Breast epithelium (tissue), 4 donors: ENCODE measurements at regions not wholly inside any gene's neighbourhood (a gene's known extent, or its start where the extent isn't known, plus 50 kb on each side); places are given as distances from the start of the nearest gene placed in this dataset.

Source experiments
- DNase-seq, 2 donors: peaks; one replicate each; pipeline ENCODE4 v3.0.0-alpha.2; 2019; ENCODE audit warnings: low spot score in 2 of 2
- H3K27ac ChIP-seq, 2 donors: fragments of 200-600 bp; sonication (generic) in 1 of 2; one replicate each; pipeline ENCODE4 v1.5.1; 2016 to 2019; ENCODE audit warnings: mild to moderate bottlenecking in 1 of 2
- H3K27me3 ChIP-seq, 2 donors: fragments of 200-600 bp; sonication (generic) in 1 of 2; one replicate each; pipeline versions ENCODE4 v1.5.1 to v1.6.0; 2017 to 2019; ENCODE audit warnings: control low read depth in 1 of 2, mild to moderate bottlenecking in 1 of 2
- H3K36me3 ChIP-seq: fragments of 200-600 bp; one replicate; pipeline ENCODE4 v1.5.1; 2019
- H3K4me1 ChIP-seq, 2 donors: fragments of 200-600 bp; sonication (generic); one replicate each; pipeline ENCODE4 v1.5.1; 2016 to 2019; ENCODE audit warnings: control low read depth in 1 of 2
- H3K4me3 ChIP-seq, 3 donors: fragments of 200-600 bp; sonication (generic); 1 replicate in 2 of 3; 2 replicates in 1 of 3; pipeline ENCODE4 v1.5.1; 2016 to 2019; ENCODE audit warnings: mild to moderate bottlenecking in 3 of 3, moderate library complexity in 2 of 3
- H3K9me3 ChIP-seq, 2 donors: fragments of 200-600 bp; sonication (generic) in 1 of 2; one replicate each; pipeline ENCODE4 v1.5.1; 2016 to 2019; ENCODE audit warnings: control low read depth in 1 of 2
- CTCF ChIP-seq, 3 donors: fragments of 450-650 bp; IDR thresholded peaks; one replicate each; pipeline ENCODE4 v1.5.1; 2016 to 2017; ENCODE audit warnings: antibody characterized with exemption in 3 of 3, mild to moderate bottlenecking in 3 of 3, moderate library complexity in 3 of 3
- POLR2A ChIP-seq: fragments of 450-650 bp; IDR thresholded peaks from one replicate; pipeline ENCODE4 v1.6.1; 2016; ENCODE audit warnings: antibody characterized with exemption, mild to moderate bottlenecking, moderate library complexity
- POLR2AphosphoS5 ChIP-seq, 3 donors: sonication (generic); formaldehyde crosslinking; IDR thresholded peaks; one replicate each; pipeline ENCODE4 v1.6.1; 2017; ENCODE audit warnings: antibody characterized with exemption in 3 of 3
- intact Hi-C: fragments of 100-400 bp; cut with DNase I; formaldehyde crosslinking; loops from one replicate; pipeline ENCODE4 v1.15.1; 2023; ENCODE audit warnings: low total_unique reads

GRCh38 chr11:133713406-133713805 lies 131.9 kb downstream of the SPATA19 start:
- no peaks in the 10 kb centered on the region for H3K9me3 ChIP-seq
- TF ChIP-seq CTCF (IDR thresholded peaks at IDR 0.05), result no peak
- TF ChIP-seq POLR2A, result no peak
- no peak for TF ChIP-seq POLR2AphosphoS5 (IDR thresholded peaks at IDR 0.05)
- DNase-seq, result no peak
- no peak overlapping the region for H3K27ac ChIP-seq
- intact Hi-C loops, result no loop called here
- H3K27me3 ChIP-seq, result peaks cover 0 to 41% of the 10 kb centered on the region in 2 donors
- no peaks in the 10 kb centered on the region for H3K4me1 ChIP-seq
- no peak overlapping the region for H3K4me3 ChIP-seq
- no peaks in the 10 kb centered on the region for H3K36me3 ChIP-seq

- Histone ChIP-seq H3K27ac (no peak overlapping the region), H3K4me3 (no peak overlapping the region), H3K4me1 (no peaks in the 10 kb centered on the region), H3K9me3 (no peaks in the 10 kb centered on the region), H3K27me3 (peaks cover 0 to 37% of the 10 kb centered on the region in 2 donors), H3K36me3 (no peaks in the 10 kb centered on the region)
- TF ChIP-seq POLR2AphosphoS5 (IDR thresholded peaks at IDR 0.05), result no peak
- TF ChIP-seq CTCF (IDR thresholded peaks at IDR 0.05), result no peak
- no peak for TF ChIP-seq POLR2A
- DNase-seq, result no peak
- intact Hi-C loops, result no loop called here
These were observed 133.2 kb downstream of the SPATA19 start for GRCh38 chr11:133712051-133712560.

- peaks cover 0 to 31% of the 10 kb centered on the region in 2 donors for H3K27me3 ChIP-seq
- intact Hi-C loops, result no loop called here
- H3K36me3 ChIP-seq, result no peaks in the 10 kb centered on the region
- no peaks in the 10 kb centered on the region for H3K9me3 ChIP-seq
- no peak for DNase-seq
- no peaks in the 10 kb centered on the region for H3K4me1 ChIP-seq
- no peak overlapping the region for H3K27ac ChIP-seq
- no peak overlapping the region for H3K4me3 ChIP-seq
- no peak for TF ChIP-seq POLR2A
These were observed 133.8 kb downstream of the SPATA19 start for GRCh38 chr11:133711545-133711944.

- H3K36me3 ChIP-seq, result no peaks in the 10 kb centered on the region
- no peak overlapping the region for H3K27ac ChIP-seq
- TF ChIP-seq CTCF (IDR thresholded peaks at IDR 0.05), result no peak
- TF ChIP-seq POLR2A, result no peak
- no peak for TF ChIP-seq POLR2AphosphoS5 (IDR thresholded peaks at IDR 0.05)
- DNase-seq, result no peak
- H3K27me3 ChIP-seq, result peaks cover 0 to 31% of the 10 kb centered on the region in 2 donors
- H3K4me1 ChIP-seq, result no peaks in the 10 kb centered on the region
- H3K9me3 ChIP-seq, result no peaks in the 10 kb centered on the region
- H3K4me3 ChIP-seq, result no peak overlapping the region
- intact Hi-C loops, result no loop called here
These were observed 134.6 kb downstream of the SPATA19 start for GRCh38 chr11:133710681-133711240.

- TF ChIP-seq CTCF (IDR thresholded peaks at IDR 0.05), result no peak
- no peak for TF ChIP-seq POLR2A
- no peak for TF ChIP-seq POLR2AphosphoS5 (IDR thresholded peaks at IDR 0.05)
- H3K27me3 ChIP-seq, result peaks cover 0 to 30% of the 10 kb centered on the region in 2 donors
- no peak overlapping the region for H3K4me3 ChIP-seq
- no peak for DNase-seq
- H3K36me3 ChIP-seq, result no peaks in the 10 kb centered on the region
- H3K4me1 ChIP-seq, result no peaks in the 10 kb centered on the region
- no peak overlapping the region for H3K27ac ChIP-seq
- intact Hi-C loops, result no loop called here
- no peaks in the 10 kb centered on the region for H3K9me3 ChIP-seq
These were observed 135.1 kb downstream of the SPATA19 start for GRCh38 chr11:133710241-133710640.
